NCI-H510A treated with DMSO at 0.1 percent for 48 hours (cell line): ENCODE measurements at regions not wholly inside any gene's neighbourhood (a gene's known extent, or its start where the extent isn't known, plus 50 kb on each side); places are given as distances from the start of the nearest gene placed in this dataset.

Experiments
- DNase-seq: peaks from one replicate; lab custom pipeline; 2025; lab: John Stamatoyannopoulos, UW

- DNase-seq, result no peak
Observed at GRCh38 chr21:35644523-35644922, 415.8 kb downstream of the SETD4 start.

GRCh38 chr21:35643176-35643575, 417.1 kb downstream of the SETD4 start:
- DNase-seq, result no peak

GRCh38 chr21:35641271-35642016, 418.9 kb downstream of the SETD4 start:
- DNase-seq, result no peak

- DNase-seq, result no peak
Observed at GRCh38 chr21:35637431-35637830, 422.9 kb downstream of the SETD4 start.

- no peak for DNase-seq
Observed at GRCh38 chr21:35635994-35636393, 424.3 kb downstream of the SETD4 start.

- no peak for DNase-seq
Observed at GRCh38 chr21:35635261-35635660, 425.1 kb downstream of the SETD4 start.

- DNase-seq, result no peak
Observed at GRCh38 chr21:35633501-35633900, 426.8 kb downstream of the SETD4 start.

- no peak for DNase-seq
Observed at GRCh38 chr21:35632711-35633110, 427.6 kb downstream of the SETD4 start.

- DNase-seq, result no peak
Observed at GRCh38 chr21:35628316-35628715, 432.0 kb downstream of the SETD4 start.

- DNase-seq, result no peak
Observed at GRCh38 chr21:35627462-35627861, 432.9 kb downstream of the SETD4 start.

GRCh38 chr21:35625576-35625975, 434.8 kb downstream of the SETD4 start:
- no peak for DNase-seq

GRCh38 chr21:35624901-35625300, 435.4 kb downstream of the SETD4 start:
- DNase-seq, result no peak

- no peak for DNase-seq
Observed at GRCh38 chr21:35622612-35623011, 437.7 kb downstream of the SETD4 start.

- DNase-seq, result no peak
Observed at GRCh38 chr21:35619184-35619583, 441.1 kb downstream of the SETD4 start.

GRCh38 chr21:35617491-35617890, 442.8 kb downstream of the SETD4 start:
- DNase-seq, result no peak

- no peak for DNase-seq
Observed at GRCh38 chr21:35616090-35616489, 444.2 kb downstream of the SETD4 start.

- no peak for DNase-seq
Observed at GRCh38 chr21:35615325-35615724, 445.0 kb downstream of the SETD4 start.

GRCh38 chr21:35614396-35614921, 445.9 kb downstream of the SETD4 start:
- DNase-seq, result no peak

- no peak for DNase-seq
Observed at GRCh38 chr21:35611708-35612132, 448.6 kb downstream of the SETD4 start.

- DNase-seq, result no peak
Observed at GRCh38 chr21:35609263-35609662, 451.1 kb downstream of the SETD4 start.

- DNase-seq, result no peak
Observed at GRCh38 chr21:35607406-35607805, 452.9 kb downstream of the SETD4 start.

- DNase-seq, result no peak
Observed at GRCh38 chr21:35606578-35606977, 453.7 kb downstream of the SETD4 start.

- no peak for DNase-seq
Observed at GRCh38 chr21:35606146-35606545, 454.2 kb downstream of the SETD4 start.

- no peak for DNase-seq
Observed at GRCh38 chr21:35603494-35603893, 456.8 kb downstream of the SETD4 start.
